ENCODE measurements at regions not wholly inside any gene's neighbourhood (a gene's known extent, or its start where the extent isn't known, plus 50 kb on each side); places are given as distances from the start of the nearest gene placed in this dataset.

DNA sequence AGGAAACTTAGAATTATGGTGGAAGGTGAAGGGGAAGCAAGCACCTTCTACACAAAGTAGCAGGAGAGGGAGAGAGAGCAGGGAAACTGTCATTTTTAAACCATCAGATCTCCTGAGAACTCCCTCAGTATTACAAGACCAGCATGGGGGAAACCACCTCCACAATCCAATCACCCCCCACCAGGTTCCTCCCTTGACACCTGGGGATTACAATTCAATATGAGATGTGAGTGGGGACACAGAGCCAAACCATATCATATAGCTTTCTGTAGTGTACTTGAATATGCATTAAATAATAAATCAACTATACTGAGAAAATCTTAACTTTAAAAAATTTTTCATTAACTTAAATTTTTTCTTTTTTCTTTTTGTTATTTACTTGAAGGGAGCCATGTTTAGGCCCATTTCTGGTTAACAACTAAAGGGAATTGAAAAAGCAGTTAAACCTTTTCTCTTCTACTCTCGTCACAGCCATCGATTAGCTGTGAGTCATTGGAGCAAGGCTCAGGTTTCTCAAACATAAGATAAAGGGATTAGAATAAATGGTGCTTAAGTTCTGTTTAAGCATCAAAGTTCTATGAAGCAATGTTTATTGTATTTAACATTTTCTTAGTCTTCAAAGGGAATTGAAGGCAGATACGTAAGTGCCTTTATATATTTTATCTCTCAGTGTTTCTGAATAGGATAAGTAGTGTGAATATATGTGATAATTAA is 72.2 kb upstream of the DPT start:
- Histone ChIP-seq H3K27ac (no peak overlapping the region), H3K9me3 (no peaks in the 10 kb centered on the region), H3K27me3 (replicated peaks; ENCODE audit: insufficient read depth) (no peaks in the 10 kb centered on the region), H3K4me3 (no peak overlapping the region), H3K4me1 (ENCODE audit: control insufficient read depth in 1 of 2, low read depth in 2 of 2) (no peaks in the 10 kb centered on the region), H3K36me3 (no peaks in the 10 kb centered on the region)
- TF ChIP-seq, protein P1, sequence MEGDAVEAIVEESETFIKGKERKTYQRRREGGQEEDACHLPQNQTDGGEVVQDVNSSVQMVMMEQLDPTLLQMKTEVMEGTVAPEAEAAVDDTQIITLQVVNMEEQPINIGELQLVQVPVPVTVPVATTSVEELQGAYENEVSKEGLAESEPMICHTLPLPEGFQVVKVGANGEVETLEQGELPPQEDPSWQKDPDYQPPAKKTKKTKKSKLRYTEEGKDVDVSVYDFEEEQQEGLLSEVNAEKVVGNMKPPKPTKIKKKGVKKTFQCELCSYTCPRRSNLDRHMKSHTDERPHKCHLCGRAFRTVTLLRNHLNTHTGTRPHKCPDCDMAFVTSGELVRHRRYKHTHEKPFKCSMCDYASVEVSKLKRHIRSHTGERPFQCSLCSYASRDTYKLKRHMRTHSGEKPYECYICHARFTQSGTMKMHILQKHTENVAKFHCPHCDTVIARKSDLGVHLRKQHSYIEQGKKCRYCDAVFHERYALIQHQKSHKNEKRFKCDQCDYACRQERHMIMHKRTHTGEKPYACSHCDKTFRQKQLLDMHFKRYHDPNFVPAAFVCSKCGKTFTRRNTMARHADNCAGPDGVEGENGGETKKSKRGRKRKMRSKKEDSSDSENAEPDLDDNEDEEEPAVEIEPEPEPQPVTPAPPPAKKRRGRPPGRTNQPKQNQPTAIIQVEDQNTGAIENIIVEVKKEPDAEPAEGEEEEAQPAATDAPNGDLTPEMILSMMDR (IDR thresholded peaks at IDR 0.05): no peak
- DNase-seq (ENCODE audit: low spot score): no peak
- ATAC-seq (ENCODE audit: insufficient number of reproducible peaks, low FRiP score, low read depth): no peak

DNA sequence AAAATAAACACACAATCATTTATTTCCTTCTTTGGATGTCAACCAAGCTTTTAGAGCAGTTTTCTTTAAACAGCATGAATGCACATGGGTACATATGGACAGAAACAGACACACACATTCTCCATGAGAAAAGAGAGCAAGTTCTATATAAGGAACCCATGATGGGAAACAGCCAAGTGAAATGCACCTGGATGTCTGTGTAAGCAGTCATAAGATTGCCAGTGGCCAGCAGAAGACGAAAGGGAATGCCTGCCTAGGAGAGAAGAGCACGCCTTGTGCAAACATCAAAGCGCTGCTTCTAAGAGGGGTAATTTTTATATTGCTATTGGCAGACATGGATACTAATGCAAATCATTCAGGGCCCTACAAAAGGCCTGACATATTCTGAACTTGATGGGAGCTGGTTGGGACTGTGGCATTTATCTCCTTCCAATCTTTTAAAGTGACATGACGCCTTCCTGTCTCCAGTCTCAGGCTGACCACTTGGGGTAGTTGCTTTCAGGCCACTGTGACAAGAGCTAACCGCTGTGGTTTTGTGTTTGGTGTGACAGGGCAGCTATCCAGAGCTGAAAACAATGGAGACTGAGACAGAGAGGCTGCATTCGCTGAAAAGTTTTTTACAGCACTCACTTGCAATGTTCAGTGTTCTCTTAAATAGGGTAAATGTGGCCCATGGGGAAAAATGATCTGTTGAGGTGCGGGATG is 75.0 kb upstream of the DPT start:
- no peak for ATAC-seq (ENCODE audit: insufficient number of reproducible peaks, low FRiP score, low read depth)
- Histone ChIP-seq H3K27ac (no peak overlapping the region), H3K27me3 (replicated peaks; ENCODE audit: insufficient read depth) (no peaks in the 10 kb centered on the region), H3K36me3 (no peaks in the 10 kb centered on the region), H3K9me3 (no peaks in the 10 kb centered on the region), H3K4me1 (ENCODE audit: control insufficient read depth in 1 of 2, low read depth in 2 of 2) (no peaks in the 10 kb centered on the region), H3K4me3 (no peak overlapping the region)
- no peak for DNase-seq (ENCODE audit: low spot score)
- TF ChIP-seq, protein P1 (IDR thresholded peaks at IDR 0.05): no peak

DNA sequence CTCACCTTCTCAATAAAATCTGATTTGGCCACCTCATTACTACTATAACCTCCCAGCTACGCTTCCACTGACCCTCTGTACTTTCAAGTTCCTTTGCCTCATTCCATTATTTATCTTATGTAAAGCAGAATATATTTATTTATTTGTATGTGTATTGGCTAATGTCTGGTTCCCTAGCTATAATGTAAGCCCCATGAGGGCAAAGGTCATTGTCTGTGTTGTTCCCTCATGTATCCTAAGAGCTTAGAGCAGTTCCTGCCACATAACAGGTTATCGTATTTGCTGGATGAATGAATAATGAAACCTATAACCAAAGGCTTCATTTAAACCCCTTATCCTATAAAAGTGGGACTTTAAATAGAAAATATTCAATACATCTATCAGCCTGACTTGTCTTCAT is 77.9 kb upstream of the DPT start:
- Histone ChIP-seq H3K9me3 (no peaks in the 10 kb centered on the region), H3K4me1 (ENCODE audit: control insufficient read depth in 1 of 2, low read depth in 2 of 2) (no peaks in the 10 kb centered on the region), H3K36me3 (no peaks in the 10 kb centered on the region), H3K4me3 (no peak overlapping the region), H3K27me3 (replicated peaks; ENCODE audit: insufficient read depth) (no peaks in the 10 kb centered on the region), H3K27ac (no peak overlapping the region)
- DNase-seq (ENCODE audit: low spot score) (no peak), ATAC-seq (ENCODE audit: insufficient number of reproducible peaks, low FRiP score, low read depth) (no peak)
- TF ChIP-seq, protein P1 (IDR thresholded peaks at IDR 0.05): no peak

DNA sequence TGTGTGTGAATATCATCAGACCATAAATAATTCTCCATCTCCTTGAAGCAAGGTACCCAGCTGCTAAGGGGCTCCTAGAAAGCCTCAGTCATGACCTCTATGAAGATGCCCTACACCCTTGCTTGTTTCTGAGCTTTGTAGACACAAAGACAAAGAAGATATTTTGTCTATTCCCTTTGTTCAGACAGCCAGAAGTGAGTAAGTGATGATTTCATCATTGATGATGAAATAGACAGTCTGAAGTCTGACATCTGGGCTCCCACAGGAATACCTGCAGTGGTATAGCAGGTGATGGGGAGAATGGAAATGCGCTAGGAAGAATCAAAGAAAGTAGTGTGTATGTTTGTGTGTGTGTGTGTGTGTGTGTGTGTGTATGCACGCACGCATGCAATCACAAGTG is 82.2 kb upstream of the DPT start:
- no peak for ATAC-seq (ENCODE audit: insufficient number of reproducible peaks, low FRiP score, low read depth)
- Histone ChIP-seq H3K27ac (no peak overlapping the region), H3K9me3 (no peaks in the 10 kb centered on the region), H3K36me3 (no peaks in the 10 kb centered on the region), H3K4me1 (ENCODE audit: control insufficient read depth in 1 of 2, low read depth in 2 of 2) (no peaks in the 10 kb centered on the region), H3K27me3 (replicated peaks; ENCODE audit: insufficient read depth) (no peaks in the 10 kb centered on the region), H3K4me3 (no peak overlapping the region)
- DNase-seq (ENCODE audit: low spot score): no peak
- TF ChIP-seq, protein P1 (IDR thresholded peaks at IDR 0.05): no peak

DNA sequence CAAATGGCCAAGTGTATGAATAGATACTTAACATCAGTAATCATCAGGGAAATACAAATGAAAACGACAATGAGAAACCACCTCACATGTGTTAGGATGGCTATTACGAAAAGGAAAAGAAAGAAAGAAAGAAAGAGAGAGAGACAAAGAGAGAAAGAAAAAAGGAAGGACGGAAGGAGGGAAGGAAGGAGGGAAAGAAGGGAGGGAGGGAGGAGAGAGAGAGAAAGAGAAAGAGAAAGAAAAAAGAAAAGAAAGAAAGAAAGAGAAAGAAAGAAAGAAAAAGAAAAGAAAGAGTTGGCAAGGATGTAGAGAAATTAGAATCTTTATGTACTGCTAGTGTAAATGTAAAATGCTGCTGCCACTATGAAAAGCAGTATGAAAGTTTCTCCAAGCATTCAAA is 90.7 kb upstream of the DPT start:
- ATAC-seq (ENCODE audit: insufficient number of reproducible peaks, low FRiP score, low read depth) (no peak), DNase-seq (ENCODE audit: low spot score) (no peak)
- Histone ChIP-seq H3K4me1 (ENCODE audit: control insufficient read depth in 1 of 2, low read depth in 2 of 2) (no peaks in the 10 kb centered on the region), H3K4me3 (no peak overlapping the region), H3K36me3 (no peaks in the 10 kb centered on the region), H3K9me3 (no peaks in the 10 kb centered on the region), H3K27me3 (replicated peaks; ENCODE audit: insufficient read depth) (no peaks in the 10 kb centered on the region), H3K27ac (no peak overlapping the region)
- TF ChIP-seq, protein P1 (IDR thresholded peaks at IDR 0.05): no peak

Measured in thoracic aorta (tissue), 2 donors.